Thyroid gland (tissue), 4 donors: ENCODE measurements at regions not wholly inside any gene's neighbourhood (a gene's known extent, or its start where the extent isn't known, plus 50 kb on each side); places are given as distances from the start of the nearest gene placed in this dataset.

Source experiments
- POLR2A ChIP-seq, 2 donors: fragments of 450-650 bp; IDR thresholded peaks; one replicate each; pipeline ENCODE4 v1.6.1; 2017; ENCODE audit warnings: antibody characterized with exemption in 2 of 2, mild to moderate bottlenecking in 2 of 2, moderate library complexity in 1 of 2
- TF ChIP-seq, protein P1 (sequence below), 6 experiments: fragments of 200-600 bp in 3 of 6; fragments of 450-650 bp in 3 of 6; sonication (generic) in 3 of 6; IDR thresholded peaks; one replicate each; pipeline ENCODE4 v1.5.1; 2016 to 2019; ENCODE audit warnings: antibody characterized with exemption in 6 of 6, mild to moderate bottlenecking in 2 of 6, inconsistent platforms in 1 of 6, moderate library complexity in 1 of 6

DNA sequence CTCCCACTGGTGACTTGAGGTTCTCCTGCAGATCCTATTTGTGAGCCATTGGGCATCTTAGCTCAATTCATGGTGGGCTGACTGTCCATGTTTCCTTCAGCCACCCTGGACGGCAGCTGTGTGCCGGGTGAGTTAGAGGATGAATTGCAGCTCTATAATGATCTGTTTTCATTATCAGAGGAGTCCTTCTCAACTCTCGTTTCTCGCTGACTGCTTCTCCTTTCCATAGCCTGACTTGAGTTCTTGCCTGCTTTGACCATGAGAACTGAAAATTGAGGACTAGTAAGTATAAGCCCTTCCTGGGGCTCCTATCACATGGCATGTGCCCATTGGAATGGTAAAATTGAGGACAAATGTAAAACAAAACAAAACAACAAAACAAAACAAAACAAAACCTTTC is 121.8 kb downstream of the CDC42EP3 start:
- TF ChIP-seq POLR2A (IDR thresholded peaks at IDR 0.05) = no peak
- TF ChIP-seq, protein P1, sequence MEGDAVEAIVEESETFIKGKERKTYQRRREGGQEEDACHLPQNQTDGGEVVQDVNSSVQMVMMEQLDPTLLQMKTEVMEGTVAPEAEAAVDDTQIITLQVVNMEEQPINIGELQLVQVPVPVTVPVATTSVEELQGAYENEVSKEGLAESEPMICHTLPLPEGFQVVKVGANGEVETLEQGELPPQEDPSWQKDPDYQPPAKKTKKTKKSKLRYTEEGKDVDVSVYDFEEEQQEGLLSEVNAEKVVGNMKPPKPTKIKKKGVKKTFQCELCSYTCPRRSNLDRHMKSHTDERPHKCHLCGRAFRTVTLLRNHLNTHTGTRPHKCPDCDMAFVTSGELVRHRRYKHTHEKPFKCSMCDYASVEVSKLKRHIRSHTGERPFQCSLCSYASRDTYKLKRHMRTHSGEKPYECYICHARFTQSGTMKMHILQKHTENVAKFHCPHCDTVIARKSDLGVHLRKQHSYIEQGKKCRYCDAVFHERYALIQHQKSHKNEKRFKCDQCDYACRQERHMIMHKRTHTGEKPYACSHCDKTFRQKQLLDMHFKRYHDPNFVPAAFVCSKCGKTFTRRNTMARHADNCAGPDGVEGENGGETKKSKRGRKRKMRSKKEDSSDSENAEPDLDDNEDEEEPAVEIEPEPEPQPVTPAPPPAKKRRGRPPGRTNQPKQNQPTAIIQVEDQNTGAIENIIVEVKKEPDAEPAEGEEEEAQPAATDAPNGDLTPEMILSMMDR (IDR thresholded peaks at IDR 0.05) = no peak
